NCI-H187 (cell line): ENCODE measurements at regions not wholly inside any gene's neighbourhood (a gene's known extent, or its start where the extent isn't known, plus 50 kb on each side); places are given as distances from the start of the nearest gene placed in this dataset.
"Not testable (repeated sequence)": the region's sequence is repeated elsewhere in the genome, so short reads cannot be mapped to it uniquely, and the experiment has no call there.

ENCODE experiments used
- DNase-seq, 2 experiments: peaks; one replicate each; lab custom pipeline; 2025; lab: John Stamatoyannopoulos, UW

- DNase-seq, result no peak
Measured at GRCh38 chr9:3659647-3660046, 133.8 kb upstream of the RFX3 start.

GRCh38 chr9:3658964-3659363, 133.2 kb upstream of the RFX3 start:
- DNase-seq, result no peak

- DNase-seq, result no peak
Measured at GRCh38 chr9:3656224-3656623, 130.4 kb upstream of the RFX3 start.

GRCh38 chr9:3650994-3651622, 125.3 kb upstream of the RFX3 start:
- DNase-seq, result no peak

- no peak for DNase-seq
Measured at GRCh38 chr9:3648722-3649246, 123.0 kb upstream of the RFX3 start.

GRCh38 chr9:3648266-3648665, 122.5 kb upstream of the RFX3 start:
- DNase-seq, result no peak

GRCh38 chr9:3647652-3648051, 121.9 kb upstream of the RFX3 start:
- DNase-seq, result no peak

- DNase-seq, result no peak
Measured at GRCh38 chr9:3646226-3646625, 120.4 kb upstream of the RFX3 start.

GRCh38 chr9:3642075-3642474, 116.3 kb upstream of the RFX3 start:
- DNase-seq, result not testable (repeated sequence)

- DNase-seq, result no peak
Measured at GRCh38 chr9:3629495-3629894, 103.7 kb upstream of the RFX3 start.

- no peak for DNase-seq
Measured at GRCh38 chr9:3628239-3628638, 102.4 kb upstream of the RFX3 start.

GRCh38 chr9:3608011-3608410, 82.2 kb upstream of the RFX3 start:
- no peak for DNase-seq

- no peak for DNase-seq
Measured at GRCh38 chr9:3600672-3601071, 74.9 kb upstream of the RFX3 start.

GRCh38 chr9:3597792-3598191, 72.0 kb upstream of the RFX3 start:
- no peak for DNase-seq

- no peak for DNase-seq
Measured at GRCh38 chr9:3586066-3586465, 60.3 kb upstream of the RFX3 start.

- no peak for DNase-seq
Measured at GRCh38 chr9:3585606-3586005, 59.8 kb upstream of the RFX3 start.

- no peak for DNase-seq
Measured at GRCh38 chr9:3578786-3579185, 53.0 kb upstream of the RFX3 start.

GRCh38 chr9:3576328-3576727, 50.5 kb upstream of the RFX3 start:
- no peak for DNase-seq

- DNase-seq, result no peak
Measured at GRCh38 chr9:3575821-3576220, 50.0 kb upstream of the RFX3 start.
